ENCODE measurements at regions not wholly inside any gene's neighbourhood (a gene's known extent, or its start where the extent isn't known, plus 50 kb on each side); places are given as distances from the start of the nearest gene placed in this dataset.

DNA sequence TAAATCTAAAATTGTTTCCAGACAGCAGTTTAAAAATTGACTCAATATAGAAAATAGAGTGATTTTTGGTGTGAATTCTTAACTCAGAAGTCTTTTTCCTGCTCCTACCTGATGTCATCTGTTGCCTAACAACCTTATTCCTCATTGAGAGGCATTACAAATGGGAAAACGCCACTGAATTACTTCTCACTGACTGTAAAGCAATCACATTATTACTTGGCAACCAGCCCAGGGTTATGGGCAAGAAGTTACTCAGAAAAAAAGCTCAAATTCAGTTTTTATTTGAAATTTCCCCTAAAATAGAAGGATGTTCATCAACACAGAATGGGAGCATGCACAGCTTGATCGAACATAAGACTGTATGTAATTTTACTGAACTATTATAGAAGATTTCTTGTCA is 201.8 kb upstream of the GULP1 start:
- Mint-ChIP-seq H3K9me3 (peaks cover 0 to 5% (median 3%) of the 10 kb centered on the region in 7 donors), H3K27me3 (ENCODE audit: low read depth in 3 of 3) (peaks cover 0 to 2% (median 0%) of the 10 kb centered on the region in 3 donors), H3K36me3 (no peaks in the 10 kb centered on the region), H3K4me3 (no peak overlapping the region), H3K27ac (no peak overlapping the region), H3K4me1 (no peaks in the 10 kb centered on the region)
- no peak overlapping the region for H3K27ac ChIP-seq (ENCODE audit: low read depth in 1 of 2, low read length in 2 of 2)
- intact Hi-C loops (cut with micrococcal nuclease) = no loop called here
- H3K27me3 ChIP-seq (ENCODE audit: control insufficient read depth in 2 of 2, insufficient read depth in 2 of 2, low read length in 2 of 2) = no peaks in the 10 kb centered on the region
- H3K4me1 ChIP-seq (ENCODE audit: control insufficient read depth in 1 of 2, insufficient read depth in 2 of 2, low read length in 2 of 2) = no peaks in the 10 kb centered on the region
- H3K36me3 ChIP-seq (replicated peaks in 1 of 2; ENCODE audit: control insufficient read depth in 1 of 2, insufficient read depth in 2 of 2, low read length in 2 of 2) = no peaks in the 10 kb centered on the region
- peaks cover 0 to 9% of the 10 kb centered on the region in 2 donors for H3K9me3 ChIP-seq (replicated peaks in 1 of 2; ENCODE audit: control insufficient read depth in 1 of 2, insufficient read depth in 1 of 2, low read length in 2 of 2)
- TF ChIP-seq, protein P1, sequence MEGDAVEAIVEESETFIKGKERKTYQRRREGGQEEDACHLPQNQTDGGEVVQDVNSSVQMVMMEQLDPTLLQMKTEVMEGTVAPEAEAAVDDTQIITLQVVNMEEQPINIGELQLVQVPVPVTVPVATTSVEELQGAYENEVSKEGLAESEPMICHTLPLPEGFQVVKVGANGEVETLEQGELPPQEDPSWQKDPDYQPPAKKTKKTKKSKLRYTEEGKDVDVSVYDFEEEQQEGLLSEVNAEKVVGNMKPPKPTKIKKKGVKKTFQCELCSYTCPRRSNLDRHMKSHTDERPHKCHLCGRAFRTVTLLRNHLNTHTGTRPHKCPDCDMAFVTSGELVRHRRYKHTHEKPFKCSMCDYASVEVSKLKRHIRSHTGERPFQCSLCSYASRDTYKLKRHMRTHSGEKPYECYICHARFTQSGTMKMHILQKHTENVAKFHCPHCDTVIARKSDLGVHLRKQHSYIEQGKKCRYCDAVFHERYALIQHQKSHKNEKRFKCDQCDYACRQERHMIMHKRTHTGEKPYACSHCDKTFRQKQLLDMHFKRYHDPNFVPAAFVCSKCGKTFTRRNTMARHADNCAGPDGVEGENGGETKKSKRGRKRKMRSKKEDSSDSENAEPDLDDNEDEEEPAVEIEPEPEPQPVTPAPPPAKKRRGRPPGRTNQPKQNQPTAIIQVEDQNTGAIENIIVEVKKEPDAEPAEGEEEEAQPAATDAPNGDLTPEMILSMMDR (IDR thresholded peaks at IDR 0.05) = no peak
- H4K20me1 ChIP-seq (ENCODE audit: insufficient read depth, low read length) = no peaks in the 10 kb centered on the region
- no peak overlapping the region for H3K4me2 ChIP-seq (replicated peaks; ENCODE audit: extremely low read depth, low read length, poor library complexity, severe bottlenecking)
- no peaks in the 10 kb centered on the region for H3K79me2 ChIP-seq (ENCODE audit: insufficient read depth, low read length)
- no peak for DNase-seq
- H3K4me3 ChIP-seq (replicated peaks in 1 of 3; ENCODE audit: low read depth in 2 of 3, low read length in 3 of 3) = no peak overlapping the region
- no peak overlapping the region for H3K9ac ChIP-seq (ENCODE audit: insufficient read depth, low read length, poor library complexity, severe bottlenecking)
- 67% methylated on average over 1 of the region's 2 CpGs for WGBS (ENCODE audit: insufficient coverage)
- no peak overlapping the region for H2AFZ ChIP-seq (ENCODE audit: insufficient read depth, low read depth, low read length, poor library complexity, severe bottlenecking)

DNA sequence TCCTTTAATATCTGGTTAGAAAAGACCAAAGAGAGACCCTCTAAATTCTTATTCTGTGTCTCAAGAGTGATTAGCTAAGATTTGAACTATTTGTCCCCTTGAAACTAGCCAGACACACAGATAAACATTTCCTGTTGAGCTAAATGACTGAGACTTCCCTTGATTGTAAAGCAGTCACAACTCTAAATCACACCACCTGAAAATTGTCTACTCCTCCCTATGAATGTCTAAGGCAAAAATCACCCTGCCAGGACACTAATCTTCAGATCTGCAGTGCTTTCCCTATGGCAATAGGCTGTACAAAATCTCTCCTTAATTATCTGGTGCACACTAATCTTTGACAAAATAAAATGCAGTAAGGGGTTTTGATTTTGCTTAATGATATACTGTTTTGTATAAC is 200.5 kb upstream of the GULP1 start:
- intact Hi-C loops (cut with micrococcal nuclease) = no loop called here
- Mint-ChIP-seq H3K27me3 (ENCODE audit: low read depth in 3 of 3) (peaks cover 0 to 2% (median 0%) of the 10 kb centered on the region in 3 donors), H3K9me3 (peaks cover 0 to 5% (median 3%) of the 10 kb centered on the region in 7 donors), H3K4me3 (no peak overlapping the region), H3K4me1 (no peaks in the 10 kb centered on the region), H3K27ac (no peak overlapping the region), H3K36me3 (no peaks in the 10 kb centered on the region)
- no peaks in the 10 kb centered on the region for H3K9me3 ChIP-seq (replicated peaks in 1 of 2; ENCODE audit: control insufficient read depth in 1 of 2, insufficient read depth in 1 of 2, low read length in 2 of 2)
- no peak overlapping the region for H3K4me2 ChIP-seq (replicated peaks; ENCODE audit: extremely low read depth, low read length, poor library complexity, severe bottlenecking)
- TF ChIP-seq, protein P1 (IDR thresholded peaks at IDR 0.05) = no peak
- H3K4me1 ChIP-seq (ENCODE audit: control insufficient read depth in 1 of 2, insufficient read depth in 2 of 2, low read length in 2 of 2) = no peaks in the 10 kb centered on the region
- no peak overlapping the region for H3K9ac ChIP-seq (ENCODE audit: insufficient read depth, low read length, poor library complexity, severe bottlenecking)
- H3K36me3 ChIP-seq (replicated peaks in 1 of 2; ENCODE audit: control insufficient read depth in 1 of 2, insufficient read depth in 2 of 2, low read length in 2 of 2) = no peaks in the 10 kb centered on the region
- no peaks in the 10 kb centered on the region for H4K20me1 ChIP-seq (ENCODE audit: insufficient read depth, low read length)
- H2AFZ ChIP-seq (ENCODE audit: insufficient read depth, low read depth, low read length, poor library complexity, severe bottlenecking) = no peak overlapping the region
- no peak overlapping the region for H3K4me3 ChIP-seq (replicated peaks in 1 of 3; ENCODE audit: low read depth in 2 of 3, low read length in 3 of 3)
- DNase-seq = no peak
- no peaks in the 10 kb centered on the region for H3K79me2 ChIP-seq (ENCODE audit: insufficient read depth, low read length)
- no peaks in the 10 kb centered on the region for H3K27me3 ChIP-seq (ENCODE audit: control insufficient read depth in 2 of 2, insufficient read depth in 2 of 2, low read length in 2 of 2)
- H3K27ac ChIP-seq (ENCODE audit: low read depth in 1 of 2, low read length in 2 of 2) = no peak overlapping the region

Data from CD14-positive monocyte (primary cell).